GM21737 (cell line): ENCODE measurements at regions not wholly inside any gene's neighbourhood (a gene's known extent, or its start where the extent isn't known, plus 50 kb on each side); places are given as distances from the start of the nearest gene placed in this dataset.
"Not testable (repeated sequence)": the region's sequence is repeated elsewhere in the genome, so short reads cannot be mapped to it uniquely, and the experiment has no call there.

Source experiments
- ATAC-seq: cut with Tn5 transposase; IDR thresholded peaks from one replicate; pipeline ENCODE4 v1.9.1; 2021; ENCODE audit warnings: mild to moderate bottlenecking, moderate library complexity; ENCODE audit not compliant: unreplicated experiment

GRCh38 chr15:66993874-66994696 lies 71.3 kb upstream of the SMAD3 start:
- no peak for ATAC-seq

GRCh38 chr15:66994927-66995656 lies 70.3 kb upstream of the SMAD3 start:
- no peak for ATAC-seq

GRCh38 chr15:66996094-66996493 lies 69.3 kb upstream of the SMAD3 start:
- ATAC-seq, result no peak

GRCh38 chr15:66997212-66997611 lies 68.2 kb upstream of the SMAD3 start:
- no peak for ATAC-seq

GRCh38 chr15:66998234-66998633 lies 67.2 kb upstream of the SMAD3 start:
- not testable (repeated sequence) for ATAC-seq

- no peak for ATAC-seq
These were observed 66.1 kb upstream of the SMAD3 start for GRCh38 chr15:66999046-66999968.

GRCh38 chr15:67000896-67001295 lies 64.5 kb upstream of the SMAD3 start:
- ATAC-seq, result no peak

- no peak for ATAC-seq
These were observed 63.0 kb upstream of the SMAD3 start for GRCh38 chr15:67002368-67002767.

GRCh38 chr15:67003586-67003985 lies 61.8 kb upstream of the SMAD3 start:
- no peak for ATAC-seq

GRCh38 chr15:67004142-67004541 lies 61.3 kb upstream of the SMAD3 start:
- no peak for ATAC-seq

GRCh38 chr15:67005294-67005996 lies 60.0 kb upstream of the SMAD3 start:
- ATAC-seq, result no peak

- no peak for ATAC-seq
These were observed 59.0 kb upstream of the SMAD3 start for GRCh38 chr15:67006083-67007065.

GRCh38 chr15:67009576-67010569 lies 55.5 kb upstream of the SMAD3 start:
- no peak for ATAC-seq

- no peak for ATAC-seq
These were observed 54.3 kb upstream of the SMAD3 start for GRCh38 chr15:67010898-67011616.

GRCh38 chr15:67011617-67012005 lies 53.8 kb upstream of the SMAD3 start:
- no peak for ATAC-seq

GRCh38 chr15:67013696-67014095 lies 51.7 kb upstream of the SMAD3 start:
- ATAC-seq, result no peak
